CD1c-positive myeloid dendritic cell (primary cell): ENCODE measurements at regions not wholly inside any gene's neighbourhood (a gene's known extent, or its start where the extent isn't known, plus 50 kb on each side); places are given as distances from the start of the nearest gene placed in this dataset.

Experiments used
- DNase-seq: peaks from one replicate; pipeline ENCODE4 v3.0.0-alpha.2; 2016; ENCODE audit errors: extremely low spot score

DNA sequence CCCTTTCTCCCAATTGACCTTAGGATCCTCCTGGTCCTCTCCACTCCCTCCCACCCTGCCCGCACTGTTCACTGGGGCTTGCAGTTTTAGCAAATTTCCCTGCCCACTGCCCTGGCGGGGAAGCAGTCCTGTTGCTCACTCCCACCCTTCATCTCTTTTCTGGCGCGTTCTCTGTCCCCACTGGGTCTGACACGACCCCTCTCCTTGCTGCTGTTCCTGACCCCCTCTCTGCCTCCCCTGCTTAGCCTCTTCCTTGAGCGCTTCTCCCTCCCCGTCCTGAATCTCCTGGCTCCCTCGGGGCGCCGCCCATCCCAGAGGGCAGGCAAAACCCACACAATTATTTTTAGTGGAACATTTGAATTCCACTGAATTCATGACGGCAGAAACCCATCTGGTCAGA lies 1796.4 kb downstream of the TP53TG3F start:
- DNase-seq = no peak

DNA sequence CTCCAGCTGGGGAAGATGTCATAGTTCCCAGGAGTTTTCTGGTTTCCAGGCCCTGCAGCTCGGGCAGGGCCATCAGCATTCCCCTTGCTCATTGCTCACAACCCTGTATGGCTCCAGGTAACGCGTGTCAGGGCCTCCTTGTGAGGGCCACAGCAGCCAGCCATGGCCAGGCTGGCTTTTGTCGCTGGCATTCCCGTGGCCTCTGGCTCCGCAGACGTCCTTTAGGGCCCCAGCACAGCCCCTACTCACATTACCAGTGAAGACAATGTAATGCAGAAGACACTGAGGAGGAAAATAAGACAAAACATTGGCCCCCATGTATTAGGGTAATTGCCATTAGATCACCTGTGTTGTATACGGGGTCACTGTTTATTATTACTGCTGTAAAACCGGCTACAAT lies 1799.0 kb downstream of the TP53TG3F start:
- DNase-seq = no peak

DNA sequence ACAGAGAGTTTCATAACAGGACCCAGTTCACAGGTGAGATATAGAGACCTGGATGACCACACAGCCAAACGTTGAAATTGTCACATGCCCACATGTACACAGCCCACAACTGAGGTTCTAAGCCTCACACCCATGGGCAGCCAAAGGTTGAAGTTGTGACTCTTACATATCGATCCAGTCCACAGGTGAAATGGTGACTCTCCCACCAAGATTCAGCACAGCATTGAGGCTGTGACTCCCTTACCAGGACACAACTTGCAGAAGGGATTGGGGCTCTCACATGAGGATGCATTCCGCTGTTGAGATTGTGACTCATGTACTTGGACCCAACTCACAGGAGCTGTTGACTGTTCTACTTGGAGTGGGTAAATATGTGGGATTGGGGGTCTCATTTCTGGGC lies 1836.4 kb downstream of the TP53TG3F start:
- no peak for DNase-seq

DNA sequence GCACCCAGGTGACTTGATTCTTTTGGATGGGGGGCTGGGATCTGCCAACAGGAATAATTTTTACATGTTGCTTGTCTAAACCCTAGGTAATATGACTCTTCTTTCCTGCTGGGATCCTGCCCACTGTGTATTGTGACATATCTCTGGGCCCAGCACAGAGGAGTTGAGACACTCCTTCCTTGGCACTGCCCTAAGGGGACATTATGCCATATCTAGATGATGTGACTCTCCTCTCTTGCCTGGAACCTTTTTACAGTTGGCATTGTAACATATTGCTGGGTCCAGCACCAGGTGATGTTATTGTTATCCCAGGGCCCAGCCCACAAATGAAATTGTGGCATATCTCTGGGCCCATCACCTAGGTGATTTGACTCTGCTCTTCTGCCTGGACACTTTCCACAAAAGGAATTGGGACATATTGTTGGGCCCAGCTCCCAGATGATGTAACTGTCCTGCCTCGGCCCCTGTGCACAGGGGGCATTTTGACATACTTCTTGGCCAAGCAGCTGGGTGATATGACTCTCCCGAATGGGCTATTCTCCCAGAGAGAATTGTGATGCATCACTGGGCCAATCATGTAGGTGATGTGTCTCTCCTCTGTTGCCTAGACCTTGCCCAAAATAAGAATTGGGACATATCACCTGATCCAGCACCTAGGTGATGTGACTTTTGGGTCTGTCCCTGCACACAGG lies 1837.7 kb downstream of the TP53TG3F start:
- no peak for DNase-seq

DNA sequence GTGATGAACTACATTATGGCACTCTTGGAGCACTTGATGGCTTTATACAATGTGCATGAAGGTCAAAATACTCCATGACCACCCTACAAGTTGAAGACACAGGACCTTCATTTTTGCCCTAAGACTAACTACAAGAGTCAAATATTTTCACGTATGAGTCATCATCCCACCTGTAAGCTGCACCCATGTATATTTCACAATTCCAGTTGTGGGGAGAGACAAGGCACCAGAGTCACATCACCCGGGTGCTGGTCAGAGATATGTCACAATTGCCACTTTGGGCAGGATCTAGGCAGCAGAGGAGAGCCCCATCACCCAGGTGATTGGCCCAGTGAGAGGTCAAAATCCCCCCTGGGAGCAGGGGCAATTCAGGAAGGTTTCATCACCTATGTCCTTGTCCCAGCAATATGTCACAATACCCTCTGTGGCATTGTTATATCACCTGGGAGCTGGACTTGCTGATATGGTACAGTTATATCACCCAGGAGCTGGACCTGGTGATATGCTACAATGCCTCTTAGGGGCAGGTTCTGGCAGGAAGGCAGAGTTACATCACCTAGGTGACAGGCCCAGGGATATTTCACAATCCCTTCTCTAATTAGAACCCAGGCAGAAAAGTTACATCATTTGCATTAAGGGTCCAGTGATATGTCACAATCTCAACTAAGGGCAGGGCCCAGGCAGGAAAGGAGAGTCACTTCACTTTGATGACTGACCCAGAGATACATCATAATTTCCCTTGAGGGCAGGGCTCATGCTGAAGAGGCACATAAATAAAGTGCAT lies 1839.2 kb downstream of the TP53TG3F start:
- no peak for DNase-seq

DNA sequence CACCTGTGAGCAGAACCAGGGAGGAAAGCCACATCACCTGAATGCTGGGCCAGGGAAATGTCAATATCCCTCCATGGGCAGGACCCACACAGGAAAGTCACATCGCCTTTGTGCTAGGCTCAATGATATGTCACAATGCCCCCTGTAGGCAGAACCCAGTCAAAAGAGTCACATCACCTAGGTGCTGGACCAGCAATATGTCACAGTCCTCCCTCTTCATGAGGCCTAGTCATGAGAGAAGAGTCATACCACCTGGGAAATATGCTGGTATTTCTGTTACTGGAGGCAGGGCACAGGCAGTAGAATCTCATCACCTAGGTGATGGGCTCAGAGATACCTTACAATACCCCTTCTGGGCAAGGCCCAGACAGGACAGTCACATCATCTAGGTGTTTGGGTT lies 1843.4 kb downstream of the TP53TG3F start:
- no peak for DNase-seq

DNA sequence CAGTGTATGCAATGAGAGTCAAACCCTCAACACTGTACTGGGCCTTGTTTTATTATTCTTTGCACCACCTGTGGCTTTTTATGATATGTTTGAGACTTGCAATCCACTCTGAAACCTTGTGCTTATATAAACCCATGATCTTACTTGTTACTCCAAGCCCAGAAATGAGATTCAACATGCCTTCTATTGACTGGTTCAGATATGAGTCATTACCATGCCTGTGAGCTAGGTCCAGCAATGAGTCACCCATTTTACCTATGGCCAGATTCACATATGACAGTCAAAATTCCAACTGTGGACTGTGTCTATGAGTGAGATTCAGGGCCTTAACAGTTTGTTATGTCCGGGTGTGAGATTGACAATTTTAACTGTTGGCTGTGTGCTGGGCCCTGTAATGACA lies 1846.1 kb downstream of the TP53TG3F start:
- DNase-seq = no peak

DNA sequence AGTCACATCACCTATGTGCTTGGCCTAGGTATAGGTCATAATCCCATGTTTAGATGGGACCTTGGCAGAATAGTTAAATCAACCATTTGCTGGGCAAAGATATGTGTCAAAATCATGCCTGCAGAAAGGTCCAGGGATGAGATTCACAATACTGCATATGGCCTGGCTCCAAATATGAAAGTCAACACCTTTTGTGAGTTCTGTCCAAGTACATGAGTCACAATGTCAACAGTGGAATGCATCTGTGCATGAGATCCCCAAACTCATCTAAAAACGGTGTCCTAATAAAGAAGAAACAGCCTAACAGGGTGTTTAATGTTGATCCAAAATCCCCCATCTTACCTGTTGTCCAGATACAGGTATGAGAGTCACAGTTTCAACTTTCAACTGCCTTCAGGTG lies 1847.5 kb downstream of the TP53TG3F start:
- DNase-seq = no peak

DNA sequence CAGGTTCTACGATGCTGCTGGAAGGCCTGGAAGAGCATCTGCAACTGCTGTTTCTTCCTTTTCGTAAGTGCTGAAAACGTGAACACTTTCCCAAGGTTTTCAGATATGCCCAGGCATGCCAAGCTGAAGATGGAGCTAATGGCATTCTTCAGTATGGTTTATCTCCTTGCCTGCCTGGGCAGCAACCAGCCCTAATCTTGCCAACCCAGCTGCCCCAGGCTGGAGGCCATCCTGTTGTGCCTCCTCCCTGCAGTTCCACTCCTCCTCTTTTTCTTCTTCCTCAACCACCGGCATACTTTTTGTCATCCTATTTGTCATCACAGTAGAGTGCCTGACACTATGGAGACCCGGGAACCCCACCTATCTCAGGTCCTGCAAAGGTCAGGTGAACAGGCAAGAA lies 1849.3 kb downstream of the TP53TG3F start:
- no peak for DNase-seq

DNA sequence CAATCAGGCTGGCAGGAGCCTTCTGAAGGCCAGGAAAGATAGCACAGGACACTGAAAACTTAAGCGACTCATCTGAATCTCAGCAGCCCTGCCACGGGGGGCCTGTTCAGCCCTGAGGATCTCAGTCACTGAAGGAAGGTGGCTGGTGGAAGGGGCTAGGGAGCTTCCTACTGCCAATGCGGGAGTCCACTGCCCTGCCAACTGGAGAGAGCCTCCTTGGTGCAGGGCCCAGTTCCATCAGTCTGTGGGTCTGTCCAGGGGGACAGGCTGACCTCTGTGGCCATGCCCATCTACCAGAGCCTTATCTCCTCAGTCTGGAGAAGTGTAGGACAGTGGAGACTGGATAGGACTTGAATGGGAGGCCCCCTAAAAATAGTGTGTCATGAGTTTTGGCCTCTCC lies 1851.6 kb downstream of the TP53TG3F start:
- DNase-seq = no peak

DNA sequence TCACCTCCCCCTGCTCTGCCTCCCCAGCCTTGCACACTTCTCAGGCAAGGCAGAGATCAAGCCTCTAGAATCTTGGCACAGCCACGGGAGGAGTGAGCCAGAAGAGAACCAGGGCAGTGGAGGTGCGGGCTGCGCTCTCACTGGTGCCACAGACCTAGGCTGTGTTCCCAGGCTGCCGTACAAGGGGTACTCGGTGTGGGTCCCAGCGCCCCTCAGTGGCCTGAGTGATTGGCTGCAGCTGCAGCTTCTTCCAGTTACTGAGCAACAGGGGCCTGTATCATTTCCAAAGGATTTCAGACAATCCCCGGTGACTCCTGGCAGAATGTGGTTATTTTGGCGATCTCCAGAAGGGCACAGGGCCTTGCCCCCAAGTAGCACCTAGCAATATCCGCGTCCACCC lies 1852.1 kb downstream of the TP53TG3F start:
- DNase-seq = no peak

DNA sequence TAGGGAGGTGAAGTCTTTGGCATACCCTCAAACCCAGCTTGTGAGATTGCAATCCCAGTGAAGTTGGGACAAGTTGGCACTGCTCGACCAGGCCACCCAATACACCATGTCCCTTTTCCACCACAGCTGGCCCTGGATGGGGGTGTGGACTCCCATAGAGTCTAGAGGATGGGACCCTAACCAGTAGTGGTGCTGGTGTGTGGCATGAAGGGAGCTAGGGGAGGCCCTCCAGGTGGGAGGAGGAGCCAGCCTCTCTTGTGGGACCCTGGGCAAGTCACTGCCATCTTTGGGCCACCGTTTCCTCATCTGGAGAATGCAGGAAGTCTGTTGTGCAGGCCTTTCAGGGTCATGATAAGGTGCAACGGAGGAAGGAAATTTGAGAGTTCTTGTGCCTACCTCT lies 1854.9 kb downstream of the TP53TG3F start:
- no peak for DNase-seq

DNA sequence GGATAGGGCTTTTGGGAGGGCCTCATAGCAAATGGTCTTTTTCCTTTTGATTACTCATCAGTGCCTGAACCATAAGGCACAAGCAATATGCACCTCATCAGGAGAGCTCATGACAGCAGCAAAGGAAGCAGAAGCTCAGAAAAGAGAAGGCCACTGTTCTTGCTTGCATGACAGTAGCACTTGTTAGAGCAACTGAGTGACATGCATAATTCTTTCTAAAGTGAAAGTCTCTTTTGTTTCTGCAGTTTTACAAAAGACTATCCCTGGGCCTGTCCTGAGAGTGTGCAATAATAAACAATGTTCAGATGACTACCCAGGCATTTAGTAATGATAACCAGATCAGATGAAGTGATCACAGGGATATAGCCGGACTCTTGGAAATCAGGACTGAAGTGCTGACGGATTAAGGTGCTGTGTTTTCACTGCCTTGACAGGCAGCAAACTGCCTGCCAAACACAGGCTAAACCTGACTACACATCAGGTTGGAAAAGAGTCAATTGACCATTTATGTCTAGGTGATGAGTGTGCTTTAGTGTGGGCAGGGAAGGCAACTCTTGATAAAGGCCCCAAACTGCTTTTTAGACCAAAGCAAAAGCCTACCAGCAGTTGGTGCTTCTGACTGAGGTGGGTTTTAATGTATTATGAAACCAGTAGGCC lies 1860.3 kb downstream of the TP53TG3F start:
- no peak for DNase-seq

DNA sequence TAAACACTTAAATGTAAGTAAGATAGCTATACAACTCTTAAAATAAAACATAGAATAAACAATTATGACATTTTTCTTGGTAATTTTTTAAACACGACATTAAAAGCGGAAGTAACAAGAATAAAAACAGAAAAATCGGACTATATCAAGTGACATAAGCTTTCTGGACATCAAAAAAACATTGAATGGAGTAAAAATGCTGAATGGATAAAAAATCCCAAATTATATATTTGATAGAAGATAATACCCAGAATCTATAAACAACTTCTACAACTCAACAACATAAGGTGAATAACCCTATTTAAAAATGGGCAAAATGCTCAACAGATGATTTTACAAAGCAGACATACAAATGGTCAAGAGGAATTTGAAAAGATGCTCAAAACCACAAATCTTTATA lies 1866.5 kb downstream of the TP53TG3F start:
- DNase-seq = no peak

DNA sequence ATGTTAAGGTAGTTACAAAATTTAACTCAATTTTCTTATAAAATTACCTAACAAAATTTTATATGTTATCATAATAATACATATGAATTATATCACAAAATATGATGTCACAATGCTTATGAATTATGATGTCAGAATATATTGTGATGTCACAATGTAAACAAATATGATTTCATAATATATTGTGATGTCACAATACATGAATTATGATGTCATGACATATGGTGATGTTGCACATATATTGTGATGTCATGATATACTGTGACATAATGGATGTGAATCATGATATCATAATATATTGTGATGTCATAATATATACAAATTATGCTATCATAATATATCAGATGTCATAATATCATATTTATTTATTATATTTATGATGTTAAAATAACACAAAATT lies 1879.9 kb downstream of the TP53TG3F start:
- no peak for DNase-seq

DNA sequence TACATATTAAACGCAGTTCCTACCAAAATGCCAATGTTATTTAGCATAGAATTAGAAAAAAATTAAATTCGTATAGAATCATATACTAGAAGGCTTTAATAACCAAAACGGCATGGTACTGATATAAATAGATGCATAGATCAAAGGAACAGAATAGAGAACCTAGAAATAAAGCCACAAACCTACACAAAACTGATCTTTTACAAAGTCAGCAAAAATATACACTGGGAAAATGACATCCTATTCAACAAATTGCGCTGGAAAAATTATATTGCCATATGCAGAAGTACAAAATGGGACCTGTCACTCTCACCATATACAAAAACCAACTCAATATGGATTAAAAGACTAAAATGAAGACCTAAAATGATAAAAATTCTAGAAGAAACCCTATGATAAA lies 1882.6 kb downstream of the TP53TG3F start:
- no peak for DNase-seq

DNA sequence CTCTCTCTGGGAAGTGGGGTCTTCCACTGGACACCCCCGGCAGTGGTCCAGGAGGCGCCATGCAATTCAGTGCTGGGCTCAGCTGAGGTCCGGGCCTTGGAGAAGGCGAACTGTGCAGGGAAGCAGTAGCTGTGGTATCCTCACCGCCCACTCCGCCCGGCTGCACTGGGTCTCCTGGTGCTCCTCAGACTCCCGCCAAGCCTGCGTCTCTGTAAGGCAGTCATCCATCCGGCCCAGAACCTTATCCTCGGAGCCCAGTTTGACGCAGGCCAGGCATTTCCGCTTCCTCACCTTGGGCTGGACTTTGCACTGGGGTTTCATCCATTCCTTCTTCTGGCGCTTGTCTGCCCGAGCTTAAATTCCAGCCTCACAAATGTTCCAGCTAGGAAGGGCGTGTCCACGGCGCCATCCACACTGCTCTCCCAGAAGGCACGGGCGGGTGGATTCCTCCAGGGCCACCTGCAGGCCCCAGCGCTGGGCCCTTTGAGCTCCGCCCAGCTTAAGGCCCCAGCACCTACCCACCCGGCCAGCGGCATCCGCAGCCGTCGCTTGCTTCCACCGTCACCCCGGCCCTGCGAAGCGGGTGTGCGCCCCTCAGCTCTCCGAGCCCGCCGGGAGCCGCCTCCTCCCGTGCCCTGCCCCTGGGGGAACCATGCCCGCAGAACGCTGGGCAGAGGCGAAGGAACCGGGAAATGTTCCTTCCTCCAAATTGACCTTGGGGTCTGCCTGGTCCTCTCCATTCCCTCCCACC lies 1884.8 kb downstream of the TP53TG3F start:
- no peak for DNase-seq

DNA sequence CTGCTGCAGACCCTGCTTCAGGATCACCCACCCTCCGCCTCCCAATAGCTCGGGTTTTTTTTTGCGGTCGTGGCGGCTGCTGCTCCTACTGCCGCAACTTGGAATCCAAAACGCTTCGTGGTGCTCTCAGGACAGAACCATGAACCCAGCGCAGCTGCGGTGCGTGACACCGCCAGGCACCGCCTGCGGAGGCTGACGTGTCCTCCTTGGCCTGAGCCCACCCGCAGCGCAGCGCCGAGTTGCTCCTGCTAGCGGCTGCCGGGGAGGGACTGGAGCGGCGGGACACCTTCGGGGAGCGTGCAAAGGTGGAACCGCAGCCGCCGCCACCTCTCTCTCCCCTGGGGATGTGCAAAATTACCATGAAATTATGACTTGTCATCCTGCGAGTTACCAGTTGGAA lies 1893.0 kb downstream of the TP53TG3F start:
- DNase-seq = no peak

DNA sequence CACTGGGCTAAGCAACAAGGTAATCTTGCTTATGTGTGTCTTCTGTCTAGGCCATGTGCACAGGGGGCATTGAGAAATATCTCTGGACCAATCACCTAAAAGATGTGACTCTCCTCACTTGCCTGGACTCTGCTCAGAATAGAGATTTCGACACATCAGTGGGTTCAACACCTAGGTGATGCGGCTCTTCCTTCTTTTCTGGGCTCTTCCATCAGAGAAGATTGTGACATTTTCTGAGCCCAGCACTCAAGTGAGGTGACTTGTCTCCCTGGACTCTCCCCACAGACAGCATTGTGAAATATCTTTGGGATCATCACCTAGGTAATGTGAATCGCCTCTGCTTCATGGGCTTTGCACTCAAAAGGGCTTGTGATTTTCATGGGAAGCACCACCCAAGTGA lies 1904.1 kb downstream of the TP53TG3F start:
- no peak for DNase-seq

DNA sequence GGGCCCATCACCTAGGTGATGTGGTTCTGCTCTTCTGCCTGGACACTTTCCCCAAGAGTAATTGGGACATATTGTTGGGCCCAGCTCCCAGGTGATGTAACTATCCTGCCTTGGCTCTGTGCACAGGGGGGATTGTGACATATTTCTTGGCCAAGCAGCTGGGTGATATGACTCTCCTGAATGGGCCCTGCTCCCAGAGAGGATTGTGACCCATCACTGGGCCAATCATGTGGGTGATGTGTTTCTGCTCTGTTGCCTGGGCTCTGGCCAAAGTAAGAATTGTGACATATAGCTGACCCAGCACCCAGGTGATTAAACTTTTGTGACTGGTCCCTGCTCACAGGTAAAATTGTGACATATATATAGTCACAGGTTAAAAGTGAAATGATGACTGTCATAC lies 1904.9 kb downstream of the TP53TG3F start:
- no peak for DNase-seq

DNA sequence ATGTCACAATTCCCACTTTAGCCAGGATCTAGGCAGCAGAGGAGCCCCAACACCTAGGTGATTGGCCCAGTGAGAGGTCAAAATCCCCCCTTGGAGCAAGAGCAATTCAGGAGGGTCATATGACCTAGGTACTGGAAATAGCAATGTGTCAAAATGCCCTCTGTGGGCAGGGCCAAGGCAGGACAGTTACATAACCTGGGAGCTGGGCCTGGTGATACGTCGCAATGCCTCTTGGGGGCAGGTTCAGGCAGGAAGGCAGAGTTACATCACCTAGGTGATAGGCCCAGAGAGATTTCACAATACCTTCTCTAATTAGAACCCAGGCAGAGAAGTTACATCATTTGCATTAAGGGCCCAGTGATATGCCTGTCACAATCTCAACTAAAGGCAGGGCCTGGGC lies 1906.3 kb downstream of the TP53TG3F start:
- no peak for DNase-seq

DNA sequence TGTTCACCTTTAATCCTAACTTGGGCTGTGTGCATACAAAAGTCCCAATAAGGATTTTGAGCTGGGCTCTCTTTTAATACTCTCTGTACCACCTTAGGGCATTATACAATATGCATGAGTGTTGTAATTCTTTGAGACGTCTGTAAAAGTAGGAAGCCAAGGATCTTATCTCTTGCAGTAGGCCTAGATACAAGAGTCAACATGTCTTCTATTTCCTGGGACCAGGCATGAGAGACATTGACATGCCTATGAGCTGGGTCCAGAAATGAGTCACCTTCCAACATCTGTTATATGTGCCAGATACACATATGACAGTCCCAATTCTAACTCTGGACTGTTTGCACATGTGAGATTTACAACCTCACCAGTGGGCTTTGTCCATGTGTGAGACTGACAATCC lies 1911.2 kb downstream of the TP53TG3F start:
- no peak for DNase-seq
